Osteocyte (in vitro differentiated cells): ENCODE measurements at regions not wholly inside any gene's neighbourhood (a gene's known extent, or its start where the extent isn't known, plus 50 kb on each side); places are given as distances from the start of the nearest gene placed in this dataset.

ENCODE experiments used
- DNase-seq: peaks from one replicate; pipeline ENCODE4 v3.0.0; 2021; ENCODE audit warnings: mixed read lengths; ENCODE audit not compliant: unreplicated experiment; ENCODE audit errors: extremely low spot score
- H3K27ac Mint-ChIP-seq: one replicate; pipeline ENCODE4 v1.8.0; 2021; ENCODE audit warnings: mild to moderate bottlenecking, mixed read lengths; ENCODE audit not compliant: unreplicated experiment
- H3K27me3 Mint-ChIP-seq: one replicate; pipeline ENCODE4 v1.8.0; 2021; ENCODE audit warnings: mixed read lengths; ENCODE audit not compliant: unreplicated experiment
- H3K36me3 Mint-ChIP-seq: one replicate; pipeline ENCODE4 v1.8.0; 2021; ENCODE audit warnings: mixed read lengths; ENCODE audit not compliant: unreplicated experiment
- H3K4me1 Mint-ChIP-seq: one replicate; pipeline ENCODE4 v1.8.0; 2021; ENCODE audit warnings: mixed read lengths; ENCODE audit not compliant: unreplicated experiment
- H3K4me3 Mint-ChIP-seq: one replicate; pipeline ENCODE4 v1.8.0; 2021; ENCODE audit warnings: mild to moderate bottlenecking, moderate library complexity, mixed read lengths; ENCODE audit not compliant: unreplicated experiment
- H3K9me3 Mint-ChIP-seq: one replicate; pipeline ENCODE4 v1.8.0; 2021; ENCODE audit warnings: mixed read lengths; ENCODE audit not compliant: unreplicated experiment
- CTCF ChIP-seq: fragments of 200-600 bp; sonication (generic); IDR thresholded peaks from 2 replicates; pipeline ENCODE4 v1.5.0; 2021; ENCODE audit warnings: antibody characterized with exemption, mild to moderate bottlenecking, moderate library complexity

GRCh38 chr2:44836174-44836573, 105.3 kb upstream of the SIX3 start:
- Mint-ChIP-seq H3K4me3 (no peak overlapping the region), H3K27me3 (peaks cover 27% of the 10 kb centered on the region), H3K9me3 (peaks cover 3% of the 10 kb centered on the region), H3K27ac (no peak overlapping the region), H3K4me1 (no peaks in the 10 kb centered on the region), H3K36me3 (no peaks in the 10 kb centered on the region)
- DNase-seq = no peak
- TF ChIP-seq CTCF = no peak

- peak; percentile 62 for DNase-seq
- Mint-ChIP-seq H3K27me3 (peaks cover 31% of the 10 kb centered on the region), H3K9me3 (peaks cover 3% of the 10 kb centered on the region), H3K4me3 (no peak overlapping the region), H3K36me3 (no peaks in the 10 kb centered on the region), H3K4me1 (no peaks in the 10 kb centered on the region), H3K27ac (no peak overlapping the region)
- no peak for TF ChIP-seq CTCF
Measured at GRCh38 chr2:44836916-44837315, 104.6 kb upstream of the SIX3 start.

- Mint-ChIP-seq H3K4me1 (no peaks in the 10 kb centered on the region), H3K27ac (no peak overlapping the region), H3K9me3 (peaks cover 3% of the 10 kb centered on the region), H3K4me3 (no peak overlapping the region), H3K27me3 (peaks cover 44% of the 10 kb centered on the region), H3K36me3 (no peaks in the 10 kb centered on the region)
- peak; percentile 66 for DNase-seq
- no peak for TF ChIP-seq CTCF
Measured at GRCh38 chr2:44838116-44838790, 103.2 kb upstream of the SIX3 start.

GRCh38 chr2:44839370-44839769, 102.1 kb upstream of the SIX3 start:
- Mint-ChIP-seq H3K4me3 (no peak overlapping the region), H3K27me3 (peaks cover 42% of the 10 kb centered on the region), H3K4me1 (no peaks in the 10 kb centered on the region), H3K9me3 (peaks cover 3% of the 10 kb centered on the region), H3K36me3 (no peaks in the 10 kb centered on the region), H3K27ac (no peak overlapping the region)
- no peak for TF ChIP-seq CTCF
- DNase-seq = peak; percentile 23

GRCh38 chr2:44839771-44840502, 101.6 kb upstream of the SIX3 start:
- DNase-seq = peak; percentile 21
- Mint-ChIP-seq H3K27me3 (peaks cover 47% of the 10 kb centered on the region), H3K27ac (no peak overlapping the region), H3K4me1 (no peaks in the 10 kb centered on the region), H3K9me3 (no peaks in the 10 kb centered on the region), H3K4me3 (no peak overlapping the region), H3K36me3 (no peaks in the 10 kb centered on the region)
- no peak for TF ChIP-seq CTCF
